ENCODE measurements at regions not wholly inside any gene's neighbourhood (a gene's known extent, or its start where the extent isn't known, plus 50 kb on each side); places are given as distances from the start of the nearest gene placed in this dataset.

- TF ChIP-seq, protein P1, sequence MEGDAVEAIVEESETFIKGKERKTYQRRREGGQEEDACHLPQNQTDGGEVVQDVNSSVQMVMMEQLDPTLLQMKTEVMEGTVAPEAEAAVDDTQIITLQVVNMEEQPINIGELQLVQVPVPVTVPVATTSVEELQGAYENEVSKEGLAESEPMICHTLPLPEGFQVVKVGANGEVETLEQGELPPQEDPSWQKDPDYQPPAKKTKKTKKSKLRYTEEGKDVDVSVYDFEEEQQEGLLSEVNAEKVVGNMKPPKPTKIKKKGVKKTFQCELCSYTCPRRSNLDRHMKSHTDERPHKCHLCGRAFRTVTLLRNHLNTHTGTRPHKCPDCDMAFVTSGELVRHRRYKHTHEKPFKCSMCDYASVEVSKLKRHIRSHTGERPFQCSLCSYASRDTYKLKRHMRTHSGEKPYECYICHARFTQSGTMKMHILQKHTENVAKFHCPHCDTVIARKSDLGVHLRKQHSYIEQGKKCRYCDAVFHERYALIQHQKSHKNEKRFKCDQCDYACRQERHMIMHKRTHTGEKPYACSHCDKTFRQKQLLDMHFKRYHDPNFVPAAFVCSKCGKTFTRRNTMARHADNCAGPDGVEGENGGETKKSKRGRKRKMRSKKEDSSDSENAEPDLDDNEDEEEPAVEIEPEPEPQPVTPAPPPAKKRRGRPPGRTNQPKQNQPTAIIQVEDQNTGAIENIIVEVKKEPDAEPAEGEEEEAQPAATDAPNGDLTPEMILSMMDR (IDR thresholded peaks at IDR 0.05) = no peak
- TF ChIP-seq POLR2A (IDR thresholded peaks at IDR 0.05) (no peak), POLR2AphosphoS5 (IDR thresholded peaks at IDR 0.05) (peak; percentile 73)
These were observed 90.8 kb upstream of the USP25 start for GRCh38 chr21:15638856-15639549.

Measured in prostate gland (tissue), 2 donors.